ENCODE measurements at regions not wholly inside any gene's neighbourhood (a gene's known extent, or its start where the extent isn't known, plus 50 kb on each side); places are given as distances from the start of the nearest gene placed in this dataset.

- no peak overlapping the region for H3K9ac ChIP-seq (ENCODE audit: insufficient read depth, low read depth, low read length)
- CTCF ChIA-PET (ENCODE audit: low intra/inter-chr PET ratio, low total read pairs), result no interaction called here
- POLR2A ChIA-PET, result no interaction called here
- H4K20me1 ChIP-seq (ENCODE audit: insufficient read depth, low read length), result no peaks in the 10 kb centered on the region
- FAIRE-seq (no peak), DNase-seq (ENCODE audit: low spot score) (no peak), ATAC-seq (no peak)
- no peak overlapping the region for H3K27ac ChIP-seq (ENCODE audit: extremely low read length, insufficient read depth, low read length)
- WGBS (ENCODE audit: low lambda C conversion rate), result 5% methylated on average over 1 of the region's 1 CpG
- no peaks in the 10 kb centered on the region for H3K36me3 ChIP-seq (replicated peaks in 1 of 2; ENCODE audit: control insufficient read depth in 1 of 2, insufficient read depth in 2 of 2, low read length in 2 of 2)
- no peak for TF ChIP-seq SRY (CRISPR knock-in tag; IDR thresholded peaks at IDR 0.05)
- H3K4me1 ChIP-seq (ENCODE audit: insufficient read depth, low read length), result no peaks in the 10 kb centered on the region
- BruUV-seq (replicated peaks), result no TSS peak
- H3K4me2 ChIP-seq (ENCODE audit: low read depth, low read length), result no peak overlapping the region
- intact Hi-C loops (cut with micrococcal nuclease; ENCODE audit: unreplicated experiment), result no loop called here
- no peak overlapping the region for H3K4me3 ChIP-seq (replicated peaks in 1 of 3; ENCODE audit: insufficient read depth in 1 of 3, low read depth in 2 of 3, low read length in 3 of 3)
- in situ Hi-C loops (cut with HindIII; ENCODE audit: extremely low pct_ligation_motif_present, low pct_unique_long_range_greater_than_20kb), result no loop called here
- no peak overlapping the region for H2AFZ ChIP-seq (ENCODE audit: low read length)
- H3K27me3 ChIP-seq (ENCODE audit: control insufficient read depth in 1 of 2, insufficient read depth in 2 of 2, low read length in 2 of 2), result no peaks in the 10 kb centered on the region
- H3K9me3 ChIP-seq (ENCODE audit: low read length), result no peaks in the 10 kb centered on the region
- H3K79me2 ChIP-seq (ENCODE audit: insufficient read depth, low read length), result no peaks in the 10 kb centered on the region
Observed at GRCh38 chr21:35198565-35198964, 149.5 kb upstream of the RUNX1 start.

GRCh38 chr21:35197992-35198431 lies 148.9 kb upstream of the RUNX1 start:
- ChIA-PET CTCF (ENCODE audit: low intra/inter-chr PET ratio, low total read pairs) (no interaction called here), POLR2A (no interaction called here)
- H3K27me3 ChIP-seq (ENCODE audit: control insufficient read depth in 1 of 2, insufficient read depth in 2 of 2, low read length in 2 of 2), result no peaks in the 10 kb centered on the region
- H3K4me3 ChIP-seq (replicated peaks in 1 of 3; ENCODE audit: insufficient read depth in 1 of 3, low read depth in 2 of 3, low read length in 3 of 3), result no peak overlapping the region
- no peaks in the 10 kb centered on the region for H3K36me3 ChIP-seq (replicated peaks in 1 of 2; ENCODE audit: control insufficient read depth in 1 of 2, insufficient read depth in 2 of 2, low read length in 2 of 2)
- intact Hi-C loops (cut with micrococcal nuclease; ENCODE audit: unreplicated experiment), result no loop called here
- in situ Hi-C loops (cut with HindIII; ENCODE audit: extremely low pct_ligation_motif_present, low pct_unique_long_range_greater_than_20kb), result no loop called here
- WGBS (ENCODE audit: low lambda C conversion rate), result 7% methylated on average over 3 of the region's 3 CpGs
- ATAC-seq (no peak), FAIRE-seq (no peak), DNase-seq (ENCODE audit: low spot score) (no peak)
- no TSS peak for BruUV-seq (replicated peaks)
- TF ChIP-seq ZFP37 (CRISPR knock-in tag; IDR thresholded peaks at IDR 0.05; ENCODE audit: borderline replicate concordance) (no peak), XBP1 (CRISPR knock-in tag; IDR thresholded peaks at IDR 0.05) (no peak), RARA (CRISPR knock-in tag; IDR thresholded peaks at IDR 0.05) (no peak), RBFOX2 (IDR thresholded peaks at IDR 0.05; ENCODE audit: low read depth, low read length) (no peak), GPBP1L1 (CRISPR knock-in tag; IDR thresholded peaks at IDR 0.05) (no peak), MXI1 (IDR thresholded peaks at IDR 0.05; ENCODE audit: borderline replicate concordance, low read depth, low read length) (no peak), ZNF263 (CRISPR knock-in tag; IDR thresholded peaks at IDR 0.05) (no peak), RNF2 (conservative IDR thresholded peaks at IDR 0.05; ENCODE audit: low read depth) (no peak), HMGA1 (CRISPR knock-in tag; conservative IDR thresholded peaks at IDR 0.05) (no peak), E2F1 (CRISPR knock-in tag; IDR thresholded peaks at IDR 0.05) (no peak), ATRX (CRISPR knock-in tag; IDR thresholded peaks at IDR 0.05; ENCODE audit: borderline replicate concordance) (no peak)
- no peak overlapping the region for H3K27ac ChIP-seq (ENCODE audit: extremely low read length, insufficient read depth, low read length)
- H4K20me1 ChIP-seq (ENCODE audit: insufficient read depth, low read length), result no peaks in the 10 kb centered on the region
- no peak overlapping the region for H2AFZ ChIP-seq (ENCODE audit: low read length)
- no peaks in the 10 kb centered on the region for H3K4me1 ChIP-seq (ENCODE audit: insufficient read depth, low read length)
- no peak overlapping the region for H3K9ac ChIP-seq (ENCODE audit: insufficient read depth, low read depth, low read length)
- H3K79me2 ChIP-seq (ENCODE audit: insufficient read depth, low read length), result no peaks in the 10 kb centered on the region
- H3K9me3 ChIP-seq (ENCODE audit: low read length), result no peaks in the 10 kb centered on the region
- H3K4me2 ChIP-seq (ENCODE audit: low read depth, low read length), result no peak overlapping the region

All from HepG2 (cell line).